ENCODE measurements at regions not wholly inside any gene's neighbourhood (a gene's known extent, or its start where the extent isn't known, plus 50 kb on each side); places are given as distances from the start of the nearest gene placed in this dataset.

GRCh38 chr15:23514484-23514883 is 51.0 kb upstream of the MKRN3 start:
- no peaks in the 10 kb centered on the region for H3K4me1 ChIP-seq
- no peaks in the 10 kb centered on the region for H3K27me3 ChIP-seq
- no peak overlapping the region for H3K27ac ChIP-seq
- no peak for TF ChIP-seq CTCF (IDR thresholded peaks at IDR 0.05)
- no peak for TF ChIP-seq POLR2A (IDR thresholded peaks at IDR 0.05)
- H3K36me3 ChIP-seq (ENCODE audit: low read depth, missing control alignments), result no peaks in the 10 kb centered on the region
- H3K4me3 ChIP-seq, result no peak overlapping the region
- intact Hi-C loops (cut with DNase I; ENCODE audit: low total_unique reads), result no loop called here
- H3K9me3 ChIP-seq, result no peaks in the 10 kb centered on the region
- DNase-seq, result no peak
- 83 to 94% methylated on average over 1 of the region's 1 CpG for WGBS, 2 donors

GRCh38 chr15:23506762-23507161 is 58.7 kb upstream of the MKRN3 start:
- Histone ChIP-seq H3K27me3 (no peaks in the 10 kb centered on the region), H3K27ac (no peak overlapping the region), H3K4me1 (no peaks in the 10 kb centered on the region), H3K36me3 (ENCODE audit: low read depth, missing control alignments) (no peaks in the 10 kb centered on the region), H3K9me3 (no peaks in the 10 kb centered on the region), H3K4me3 (no peak overlapping the region)
- TF ChIP-seq CTCF (IDR thresholded peaks at IDR 0.05) (no peak), POLR2A (IDR thresholded peaks at IDR 0.05) (no peak)
- intact Hi-C loops (cut with DNase I; ENCODE audit: low total_unique reads), result no loop called here
- DNase-seq, result no peak

GRCh38 chr15:23503980-23504379 is 56.9 kb upstream of the GOLGA6L2 start:
- TF ChIP-seq CTCF (IDR thresholded peaks at IDR 0.05) (no peak), POLR2A (IDR thresholded peaks at IDR 0.05) (no peak)
- Histone ChIP-seq H3K36me3 (ENCODE audit: low read depth, missing control alignments) (no peaks in the 10 kb centered on the region), H3K27ac (no peak overlapping the region), H3K4me3 (no peak overlapping the region), H3K27me3 (no peaks in the 10 kb centered on the region), H3K4me1 (no peaks in the 10 kb centered on the region), H3K9me3 (no peaks in the 10 kb centered on the region)
- intact Hi-C loops (cut with DNase I; ENCODE audit: low total_unique reads), result no loop called here
- DNase-seq, result no peak
- WGBS, 2 donors, result 43 to 52% methylated on average over 3 of the region's 3 CpGs

- H3K4me3 ChIP-seq, result no peak overlapping the region
- H3K36me3 ChIP-seq (ENCODE audit: low read depth, missing control alignments), result no peaks in the 10 kb centered on the region
- no peaks in the 10 kb centered on the region for H3K27me3 ChIP-seq
- intact Hi-C loops (cut with DNase I; ENCODE audit: low total_unique reads), result no loop called here
- 42 to 48% methylated on average over 4 of the region's 4 CpGs for WGBS, 2 donors
- H3K9me3 ChIP-seq, result no peaks in the 10 kb centered on the region
- TF ChIP-seq CTCF (IDR thresholded peaks at IDR 0.05), result no peak
- TF ChIP-seq POLR2A (IDR thresholded peaks at IDR 0.05), result no peak
- no peak for DNase-seq
- H3K27ac ChIP-seq, result no peak overlapping the region
- no peaks in the 10 kb centered on the region for H3K4me1 ChIP-seq
Measured at GRCh38 chr15:23503576-23503975, 56.5 kb upstream of the GOLGA6L2 start.

GRCh38 chr15:23497710-23498111 is 50.7 kb upstream of the GOLGA6L2 start:
- H3K4me3 ChIP-seq, result no peak overlapping the region
- intact Hi-C loops (cut with DNase I; ENCODE audit: low total_unique reads), result no loop called here
- no peaks in the 10 kb centered on the region for H3K9me3 ChIP-seq
- no peaks in the 10 kb centered on the region for H3K27me3 ChIP-seq
- H3K27ac ChIP-seq, result no peak overlapping the region
- no peak for TF ChIP-seq POLR2A (IDR thresholded peaks at IDR 0.05)
- TF ChIP-seq CTCF (IDR thresholded peaks at IDR 0.05), result peak in 2 of 3 experiments; percentile 30 to 31
- H3K4me1 ChIP-seq, result no peaks in the 10 kb centered on the region
- DNase-seq, result no peak
- H3K36me3 ChIP-seq (ENCODE audit: low read depth, missing control alignments), result no peaks in the 10 kb centered on the region
- WGBS, 2 donors, result 26 to 52% methylated on average over 2 of the region's 2 CpGs

Measured in testis (tissue), 2 donors.